ENCODE measurements at regions not wholly inside any gene's neighbourhood (a gene's known extent, or its start where the extent isn't known, plus 50 kb on each side); places are given as distances from the start of the nearest gene placed in this dataset.

GRCh38 chr10:91708174-91708861 lies 75.4 kb upstream of the PPP1R3C start:
- H3K4me3 Mint-ChIP-seq, result no peak overlapping the region
- Histone ChIP-seq H3K27ac (ENCODE audit: low read length) (no peak overlapping the region), H3K4me1 (ENCODE audit: control insufficient read depth in 1 of 2, extremely low read depth in 1 of 2, insufficient read depth in 2 of 2, low read length in 2 of 2) (no peaks in the 10 kb centered on the region), H3K36me3 (ENCODE audit: control insufficient read depth in 2 of 2, extremely low read depth in 1 of 2, insufficient read depth in 1 of 2, low read length in 1 of 2) (no peaks in the 10 kb centered on the region), H3K9me3 (no peaks in the 10 kb centered on the region), H3K4me3 (ENCODE audit: control insufficient read depth in 1 of 2, extremely low read depth in 1 of 2, low read length in 1 of 2) (no peak overlapping the region), H3K27me3 (replicated peaks in 1 of 2; ENCODE audit: control insufficient read depth in 2 of 2, extremely low read depth in 1 of 2, insufficient read depth in 2 of 2, low read length in 1 of 2) (no peaks in the 10 kb centered on the region)
- H3K4me1 Mint-ChIP-seq, result no peaks in the 10 kb centered on the region
- no peak overlapping the region for H3K27ac Mint-ChIP-seq
- H3K36me3 Mint-ChIP-seq, result no peaks in the 10 kb centered on the region
- 71% methylated on average over 1 of the region's 3 CpGs for WGBS (ENCODE audit: insufficient coverage)
- no peak for DNase-seq
- H3K9me3 Mint-ChIP-seq, result no peaks in the 10 kb centered on the region
- peaks cover 6 to 19% of the 10 kb centered on the region in 2 donors for H3K27me3 Mint-ChIP-seq
- ATAC-seq (replicated peaks in 1 of 4), result no peak
- POLR2A ChIA-PET, result no interaction called here
- CTCF ChIA-PET, result no interaction called here

GRCh38 chr10:91707236-91707635 lies 74.4 kb upstream of the PPP1R3C start:
- H3K9me3 Mint-ChIP-seq, result no peaks in the 10 kb centered on the region
- H3K27me3 Mint-ChIP-seq, result peaks cover 6 to 11% of the 10 kb centered on the region in 2 donors
- H3K4me1 ChIP-seq (ENCODE audit: control insufficient read depth in 1 of 2, extremely low read depth in 1 of 2, insufficient read depth in 2 of 2, low read length in 2 of 2), result no peaks in the 10 kb centered on the region
- no peaks in the 10 kb centered on the region for H3K9me3 ChIP-seq
- H3K27ac ChIP-seq (ENCODE audit: low read length), result no peak overlapping the region
- no peaks in the 10 kb centered on the region for H3K27me3 ChIP-seq (replicated peaks in 1 of 2; ENCODE audit: control insufficient read depth in 2 of 2, extremely low read depth in 1 of 2, insufficient read depth in 2 of 2, low read length in 1 of 2)
- ChIA-PET POLR2A (no interaction called here), CTCF (no interaction called here)
- WGBS (ENCODE audit: insufficient coverage), result no CpG with 5 or more reads among the region's 3 CpGs
- H3K27ac Mint-ChIP-seq, result no peak overlapping the region
- no peak for DNase-seq
- no peaks in the 10 kb centered on the region for H3K36me3 Mint-ChIP-seq
- no peak for ATAC-seq (replicated peaks in 1 of 4)
- H3K36me3 ChIP-seq (ENCODE audit: control insufficient read depth in 2 of 2, extremely low read depth in 1 of 2, insufficient read depth in 1 of 2, low read length in 1 of 2), result no peaks in the 10 kb centered on the region
- H3K4me3 Mint-ChIP-seq, result no peak overlapping the region
- no peaks in the 10 kb centered on the region for H3K4me1 Mint-ChIP-seq
- no peak overlapping the region for H3K4me3 ChIP-seq (ENCODE audit: control insufficient read depth in 1 of 2, extremely low read depth in 1 of 2, low read length in 1 of 2)

- no peaks in the 10 kb centered on the region for H3K36me3 Mint-ChIP-seq
- no peaks in the 10 kb centered on the region for H3K9me3 Mint-ChIP-seq
Measured at GRCh38 chr10:91705948-91706670, 73.2 kb upstream of the PPP1R3C start.

GRCh38 chr10:91702620-91703019 lies 69.7 kb upstream of the PPP1R3C start:
- H3K36me3 ChIP-seq (ENCODE audit: control insufficient read depth in 2 of 2, extremely low read depth in 1 of 2, insufficient read depth in 1 of 2, low read length in 1 of 2), result no peaks in the 10 kb centered on the region
- H3K4me3 ChIP-seq (ENCODE audit: control insufficient read depth in 1 of 2, extremely low read depth in 1 of 2, low read length in 1 of 2), result no peak overlapping the region
- Mint-ChIP-seq H3K4me1 (no peaks in the 10 kb centered on the region), H3K9me3 (no peaks in the 10 kb centered on the region), H3K36me3 (no peaks in the 10 kb centered on the region), H3K27me3 (peaks cover 11 to 15% of the 10 kb centered on the region in 2 donors), H3K4me3 (no peak overlapping the region), H3K27ac (no peak overlapping the region)
- ChIA-PET POLR2A (no interaction called here), CTCF (no interaction called here)
- H3K9me3 ChIP-seq, result no peaks in the 10 kb centered on the region
- WGBS (ENCODE audit: insufficient coverage), result 21% methylated on average over 2 of the region's 4 CpGs
- H3K27me3 ChIP-seq (replicated peaks in 1 of 2; ENCODE audit: control insufficient read depth in 2 of 2, extremely low read depth in 1 of 2, insufficient read depth in 2 of 2, low read length in 1 of 2), result peaks cover 0 to 3% of the 10 kb centered on the region in 2 experiments
- no peak for DNase-seq
- no peak for ATAC-seq (replicated peaks in 1 of 4)
- no peaks in the 10 kb centered on the region for H3K4me1 ChIP-seq (ENCODE audit: control insufficient read depth in 1 of 2, extremely low read depth in 1 of 2, insufficient read depth in 2 of 2, low read length in 2 of 2)
- no peak overlapping the region for H3K27ac ChIP-seq (ENCODE audit: low read length)

More at GRCh38 chr10:91705948-91706670, 73.2 kb upstream of the PPP1R3C start:
- ChIA-PET POLR2A (no interaction called here), CTCF (interaction anchor here in 1 of 2 donors (1.0 kb wide), 1 partner anchor 12 kb away, joined by 3 read pairs; no protein-coding TSS in a partner anchor)
- no peaks in the 10 kb centered on the region for H3K36me3 ChIP-seq (ENCODE audit: control insufficient read depth in 2 of 2, extremely low read depth in 1 of 2, insufficient read depth in 1 of 2, low read length in 1 of 2)
- H3K4me3 Mint-ChIP-seq, result no peak overlapping the region
- no peaks in the 10 kb centered on the region for H3K27me3 ChIP-seq (replicated peaks in 1 of 2; ENCODE audit: control insufficient read depth in 2 of 2, extremely low read depth in 1 of 2, insufficient read depth in 2 of 2, low read length in 1 of 2)
- H3K4me1 ChIP-seq (ENCODE audit: control insufficient read depth in 1 of 2, extremely low read depth in 1 of 2, insufficient read depth in 2 of 2, low read length in 2 of 2), result no peaks in the 10 kb centered on the region
- DNase-seq, result no peak
- no peak overlapping the region for H3K4me3 ChIP-seq (ENCODE audit: control insufficient read depth in 1 of 2, extremely low read depth in 1 of 2, low read length in 1 of 2)
- peaks cover 7 to 11% of the 10 kb centered on the region in 2 donors for H3K27me3 Mint-ChIP-seq
- WGBS (ENCODE audit: insufficient coverage), result 90% methylated on average over 2 of the region's 2 CpGs
- no peaks in the 10 kb centered on the region for H3K4me1 Mint-ChIP-seq
- H3K27ac ChIP-seq (ENCODE audit: low read length), result no peak overlapping the region
- no peak overlapping the region for H3K27ac Mint-ChIP-seq
- ATAC-seq (replicated peaks in 1 of 4), result no peak
- no peaks in the 10 kb centered on the region for H3K9me3 ChIP-seq

GRCh38 chr10:91700788-91701444 lies 68.0 kb upstream of the PPP1R3C start:
- no peak overlapping the region for H3K27ac Mint-ChIP-seq
- DNase-seq (no peak), ATAC-seq (replicated peaks in 1 of 4) (no peak)
- H3K9me3 ChIP-seq, result no peaks in the 10 kb centered on the region
- H3K27me3 ChIP-seq (replicated peaks in 1 of 2; ENCODE audit: control insufficient read depth in 2 of 2, extremely low read depth in 1 of 2, insufficient read depth in 2 of 2, low read length in 1 of 2), result peaks cover 0 to 3% of the 10 kb centered on the region in 2 experiments
- no peak overlapping the region for H3K4me3 Mint-ChIP-seq
- no peaks in the 10 kb centered on the region for H3K9me3 Mint-ChIP-seq
- POLR2A ChIA-PET, result no interaction called here
- H3K4me1 Mint-ChIP-seq, result no peaks in the 10 kb centered on the region
- H3K4me1 ChIP-seq (ENCODE audit: control insufficient read depth in 1 of 2, extremely low read depth in 1 of 2, insufficient read depth in 2 of 2, low read length in 2 of 2), result no peaks in the 10 kb centered on the region
- H3K36me3 Mint-ChIP-seq, result no peaks in the 10 kb centered on the region
- no peak overlapping the region for H3K4me3 ChIP-seq (ENCODE audit: control insufficient read depth in 1 of 2, extremely low read depth in 1 of 2, low read length in 1 of 2)
- H3K36me3 ChIP-seq (ENCODE audit: control insufficient read depth in 2 of 2, extremely low read depth in 1 of 2, insufficient read depth in 1 of 2, low read length in 1 of 2), result no peaks in the 10 kb centered on the region
- peaks cover 11 to 15% of the 10 kb centered on the region in 2 donors for H3K27me3 Mint-ChIP-seq
- WGBS (ENCODE audit: insufficient coverage), result 70% methylated on average over 5 of the region's 5 CpGs
- H3K27ac ChIP-seq (ENCODE audit: low read length), result no peak overlapping the region
- CTCF ChIA-PET, result no interaction called here

- Mint-ChIP-seq H3K9me3 (no peaks in the 10 kb centered on the region), H3K36me3 (no peaks in the 10 kb centered on the region), H3K4me1 (no peaks in the 10 kb centered on the region), H3K27ac (no peak overlapping the region), H3K27me3 (peaks cover 10 to 12% of the 10 kb centered on the region in 2 donors), H3K4me3 (no peak overlapping the region)
- 70% methylated on average over 2 of the region's 5 CpGs for WGBS (ENCODE audit: insufficient coverage)
- CTCF ChIA-PET, result no interaction called here
- H3K4me1 ChIP-seq (ENCODE audit: control insufficient read depth in 1 of 2, extremely low read depth in 1 of 2, insufficient read depth in 2 of 2, low read length in 2 of 2), result no peaks in the 10 kb centered on the region
- no peaks in the 10 kb centered on the region for H3K9me3 ChIP-seq
- no peaks in the 10 kb centered on the region for H3K36me3 ChIP-seq (ENCODE audit: control insufficient read depth in 2 of 2, extremely low read depth in 1 of 2, insufficient read depth in 1 of 2, low read length in 1 of 2)
- no peak overlapping the region for H3K27ac ChIP-seq (ENCODE audit: low read length)
- ATAC-seq (replicated peaks in 1 of 4) (no peak), DNase-seq (no peak)
- peaks cover 0 to 3% of the 10 kb centered on the region in 2 experiments for H3K27me3 ChIP-seq (replicated peaks in 1 of 2; ENCODE audit: control insufficient read depth in 2 of 2, extremely low read depth in 1 of 2, insufficient read depth in 2 of 2, low read length in 1 of 2)
- H3K4me3 ChIP-seq (ENCODE audit: control insufficient read depth in 1 of 2, extremely low read depth in 1 of 2, low read length in 1 of 2), result no peak overlapping the region
- POLR2A ChIA-PET, result no interaction called here
Measured at GRCh38 chr10:91700273-91700672, 67.4 kb upstream of the PPP1R3C start.

Measured in T-cell (primary cell).